ENCODE measurements at regions not wholly inside any gene's neighbourhood (a gene's known extent, or its start where the extent isn't known, plus 50 kb on each side); places are given as distances from the start of the nearest gene placed in this dataset.

GRCh38 chr12:91326058-91327027 is 143.7 kb upstream of the DCN start:
- H3K4me3 ChIP-seq, result no peak overlapping the region
- H3K36me3 ChIP-seq, result no peaks in the 10 kb centered on the region
- ATAC-seq (ENCODE audit: low FRiP score in 2 of 2) (peak in 1 of 2 donors; percentile 72), DNase-seq (no peak)
- 24 to 30% methylated on average over 2 of the region's 2 CpGs for WGBS, 2 donors
- H3K9me3 ChIP-seq, result no peaks in the 10 kb centered on the region
- TF ChIP-seq POLR2A (IDR thresholded peaks at IDR 0.05) (no peak), CTCF (IDR thresholded peaks at IDR 0.05) (peak in 5 of 6 experiments; percentile 54 to 73 (median 58))
- no peaks in the 10 kb centered on the region for H3K27me3 ChIP-seq
- peak overlapping the region in 3 of 4 donors; percentile 10 to 46 (median 28) for H3K27ac ChIP-seq
- H3K4me1 ChIP-seq, result peaks cover 0 to 4% (median 0%) of the 10 kb centered on the region in 4 donors

DNA sequence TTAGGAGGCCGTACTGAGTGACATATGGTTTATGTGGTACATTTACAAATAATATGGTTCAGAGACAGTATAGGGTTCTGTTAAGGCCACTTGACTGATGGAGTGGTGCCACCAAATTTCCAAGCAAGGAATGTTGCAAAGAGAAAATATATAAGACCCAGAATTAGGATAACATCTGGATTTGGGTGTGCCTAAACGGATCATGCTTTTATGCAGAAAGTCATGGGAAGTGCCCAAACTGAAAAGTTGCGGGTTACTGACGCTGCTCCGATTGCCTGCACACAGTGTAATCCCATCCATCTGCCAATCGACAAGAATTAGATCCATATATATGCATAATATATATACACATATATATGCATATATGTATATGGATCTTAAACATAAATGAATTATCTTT is 138.4 kb upstream of the DCN start:
- Histone ChIP-seq H3K36me3 (no peaks in the 10 kb centered on the region), H3K27ac (no peak overlapping the region), H3K27me3 (no peaks in the 10 kb centered on the region), H3K9me3 (no peaks in the 10 kb centered on the region), H3K4me3 (no peak overlapping the region), H3K4me1 (peaks cover 0 to 4% (median 0%) of the 10 kb centered on the region in 4 donors)
- ATAC-seq (ENCODE audit: low FRiP score in 2 of 2), result no peak
- TF ChIP-seq EP300 (IDR thresholded peaks at IDR 0.05) (no peak), POLR2A (IDR thresholded peaks at IDR 0.05) (no peak), CTCF (IDR thresholded peaks at IDR 0.05) (no peak), POLR2AphosphoS5 (IDR thresholded peaks at IDR 0.05) (no peak)
- no peak for DNase-seq
- 93 to 94% methylated on average over 6 of the region's 6 CpGs for whole genome bisulfite sequencing, 2 donors

GRCh38 chr12:91319071-91319760 is 136.6 kb upstream of the DCN start:
- no peak for TF ChIP-seq POLR2A (IDR thresholded peaks at IDR 0.05)
- TF ChIP-seq POLR2AphosphoS5 (IDR thresholded peaks at IDR 0.05), result no peak
- TF ChIP-seq CTCF (IDR thresholded peaks at IDR 0.05), result no peak
- TF ChIP-seq EP300 (IDR thresholded peaks at IDR 0.05), result no peak
- H3K9me3 ChIP-seq, result no peaks in the 10 kb centered on the region
- WGBS, 2 donors, result 76 to 78% methylated on average over 2 of the region's 2 CpGs
- H3K4me3 ChIP-seq, result no peak overlapping the region
- H3K36me3 ChIP-seq, result no peaks in the 10 kb centered on the region
- ATAC-seq (ENCODE audit: low FRiP score in 2 of 2) (no peak), DNase-seq (no peak)
- no peaks in the 10 kb centered on the region for H3K4me1 ChIP-seq
- H3K27ac ChIP-seq, result no peak overlapping the region
- H3K27me3 ChIP-seq, result no peaks in the 10 kb centered on the region

- Histone ChIP-seq H3K27me3 (no peaks in the 10 kb centered on the region), H3K4me3 (no peak overlapping the region), H3K9me3 (no peaks in the 10 kb centered on the region), H3K27ac (peak overlapping the region in 1 of 4 donors; percentile 35), H3K4me1 (no peaks in the 10 kb centered on the region), H3K36me3 (no peaks in the 10 kb centered on the region)
- ATAC-seq (ENCODE audit: low FRiP score in 2 of 2), result no peak
- WGBS, 2 donors, result 60 to 63% methylated on average over 3 of the region's 3 CpGs
- TF ChIP-seq EP300 (IDR thresholded peaks at IDR 0.05), result no peak
- no peak for TF ChIP-seq POLR2AphosphoS5 (IDR thresholded peaks at IDR 0.05)
- TF ChIP-seq POLR2A (IDR thresholded peaks at IDR 0.05), result no peak
- no peak for TF ChIP-seq CTCF (IDR thresholded peaks at IDR 0.05)
- no peak for DNase-seq
These were observed 134.7 kb upstream of the DCN start for GRCh38 chr12:91317306-91317705.
